SK-N-SH (cell line): ENCODE measurements at regions not wholly inside any gene's neighbourhood (a gene's known extent, or its start where the extent isn't known, plus 50 kb on each side); places are given as distances from the start of the nearest gene placed in this dataset.

Source experiments
- EP300 ChIP-seq, 2 experiments: IDR thresholded peaks; 2 replicates each; pipeline versions ENCODE4 v1.4.0 to v1.6.1; 2012; ENCODE audit warnings: borderline replicate concordance in 1 of 2, low read depth in 1 of 2, low read length in 1 of 2
- NFIC ChIP-seq: IDR thresholded peaks from 2 replicates; pipeline ENCODE4 v1.4.0; 2012; ENCODE audit warnings: borderline replicate concordance
- USF1 ChIP-seq: IDR thresholded peaks from 2 replicates; pipeline ENCODE4 v1.4.0; 2012; ENCODE audit warnings: low read depth, borderline replicate concordance
- TF ChIP-seq, protein P1 (sequence below): IDR thresholded peaks from 2 replicates; pipeline ENCODE4 v1.4.0; 2012; ENCODE audit warnings: low read depth

- TF ChIP-seq USF1 (no peak), EP300 (IDR thresholded peaks at IDR 0.05; ENCODE audit: borderline replicate concordance in 1 of 2, low read depth in 1 of 2, low read length in 1 of 2) (no peak), NFIC (no peak)
- TF ChIP-seq, protein P1, sequence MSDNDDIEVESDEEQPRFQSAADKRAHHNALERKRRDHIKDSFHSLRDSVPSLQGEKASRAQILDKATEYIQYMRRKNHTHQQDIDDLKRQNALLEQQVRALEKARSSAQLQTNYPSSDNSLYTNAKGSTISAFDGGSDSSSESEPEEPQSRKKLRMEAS, result no peak
Measured at GRCh38 chr9:120330031-120330430, 249.9 kb downstream of the CDK5RAP2 start.
